ENCODE measurements at regions not wholly inside any gene's neighbourhood (a gene's known extent, or its start where the extent isn't known, plus 50 kb on each side); places are given as distances from the start of the nearest gene placed in this dataset.

DNA sequence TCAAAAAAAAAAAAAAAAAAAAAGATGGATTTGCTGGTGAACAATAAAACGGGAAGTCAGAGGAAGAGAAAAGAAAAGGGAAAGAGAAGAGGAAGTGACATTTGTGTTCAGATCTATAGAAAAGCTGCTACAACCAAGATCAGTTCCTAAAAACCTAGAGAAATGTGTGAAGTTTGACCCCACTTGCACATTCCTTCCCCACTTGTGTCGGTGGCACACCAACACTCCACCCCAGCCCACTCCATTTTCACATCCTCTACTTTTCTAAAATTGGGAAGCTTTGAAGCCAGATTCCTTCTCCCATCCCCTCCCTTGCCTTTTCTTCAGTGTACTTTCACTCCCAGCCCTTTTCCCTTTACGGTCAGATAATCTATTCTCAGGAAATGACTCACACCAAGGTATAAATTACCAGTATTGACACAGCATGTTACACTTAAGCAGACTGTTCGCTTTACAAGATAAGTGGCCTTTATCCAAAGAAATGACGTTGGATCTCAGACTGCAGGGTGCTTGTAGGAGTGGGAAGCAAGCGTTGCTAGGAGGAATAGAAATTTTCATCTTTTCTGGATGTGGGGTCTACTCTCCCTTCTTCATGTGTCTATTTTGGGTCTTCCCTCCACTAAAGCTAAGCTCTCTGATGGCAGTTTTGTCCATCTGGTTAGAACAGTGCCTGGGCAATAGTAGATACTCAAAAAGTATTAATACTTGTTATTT lies 92.5 kb upstream of the ADGRF1 start (continued):
- TF ChIP-seq, protein P1, sequence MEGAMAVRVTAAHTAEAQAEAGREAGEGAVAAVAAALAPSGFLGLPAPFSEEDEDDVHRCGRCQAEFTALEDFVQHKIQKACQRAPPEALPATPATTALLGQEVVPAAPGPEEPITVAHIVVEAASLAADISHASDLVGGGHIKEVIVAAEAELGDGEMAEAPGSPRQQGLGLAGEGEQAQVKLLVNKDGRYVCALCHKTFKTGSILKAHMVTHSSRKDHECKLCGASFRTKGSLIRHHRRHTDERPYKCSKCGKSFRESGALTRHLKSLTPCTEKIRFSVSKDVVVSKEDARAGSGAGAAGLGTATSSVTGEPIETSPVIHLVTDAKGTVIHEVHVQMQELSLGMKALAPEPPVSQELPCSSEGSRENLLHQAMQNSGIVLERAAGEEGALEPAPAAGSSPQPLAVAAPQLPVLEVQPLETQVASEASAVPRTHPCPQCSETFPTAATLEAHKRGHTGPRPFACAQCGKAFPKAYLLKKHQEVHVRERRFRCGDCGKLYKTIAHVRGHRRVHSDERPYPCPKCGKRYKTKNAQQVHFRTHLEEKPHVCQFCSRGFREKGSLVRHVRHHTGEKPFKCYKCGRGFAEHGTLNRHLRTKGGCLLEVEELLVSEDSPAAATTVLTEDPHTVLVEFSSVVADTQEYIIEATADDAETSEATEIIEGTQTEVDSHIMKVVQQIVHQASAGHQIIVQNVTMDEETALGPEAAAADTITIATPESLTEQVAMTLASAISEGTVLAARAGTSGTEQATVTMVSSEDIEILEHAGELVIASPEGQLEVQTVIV (CRISPR knock-in tag; IDR thresholded peaks at IDR 0.05; ENCODE audit: borderline replicate concordance) = no peak
- TF ChIP-seq PHF21A (IDR thresholded peaks at IDR 0.05; ENCODE audit: borderline replicate concordance, low read depth) (peak; percentile 88), RNF2 (IDR thresholded peaks at IDR 0.05) (peak; percentile 80; the same call in 1 of the 2 replicates), GATAD2B (IDR thresholded peaks at IDR 0.05; ENCODE audit: borderline replicate concordance) (peak; percentile 99), ZFPM2 (CRISPR knock-in tag; IDR thresholded peaks at IDR 0.05) (no peak), SAFB (IDR thresholded peaks at IDR 0.05; ENCODE audit: borderline replicate concordance, low read depth, low read length) (no peak), JUND (IDR thresholded peaks at IDR 0.05; ENCODE audit: borderline replicate concordance, low read depth, low read length) (peak; percentile 100), JUND (tag; IDR thresholded peaks at IDR 0.05; ENCODE audit: borderline replicate concordance, low read depth, low read length) (peak; percentile 100; the same call in 2 of the 3 replicates), PHF8 (IDR thresholded peaks at IDR 0.05; ENCODE audit: borderline replicate concordance, low read length) (0 out of 2 replicates have a peak, but pooled peaks have one; percentile 16), MEF2D (tag; conservative IDR thresholded peaks at IDR 0.05; ENCODE audit: low read depth) (peak; percentile 84), NUFIP1 (IDR thresholded peaks at IDR 0.05; ENCODE audit: partially characterized antibody) (no peak), ZNF561 (CRISPR knock-in tag; conservative IDR thresholded peaks at IDR 0.05) (no peak), HNRNPL (IDR thresholded peaks at IDR 0.05; ENCODE audit: low read depth, low read length) (no peak), SP1 (CRISPR knock-in tag; IDR thresholded peaks at IDR 0.05) (peak; percentile 53; the same call in 1 of the 2 replicates), CCNT2 (IDR thresholded peaks at IDR 0.05; ENCODE audit: borderline replicate concordance, extremely low read depth, insufficient read length, low read depth, low read length) (peak; percentile 89)
- TF ChIP-seq, protein P2, sequence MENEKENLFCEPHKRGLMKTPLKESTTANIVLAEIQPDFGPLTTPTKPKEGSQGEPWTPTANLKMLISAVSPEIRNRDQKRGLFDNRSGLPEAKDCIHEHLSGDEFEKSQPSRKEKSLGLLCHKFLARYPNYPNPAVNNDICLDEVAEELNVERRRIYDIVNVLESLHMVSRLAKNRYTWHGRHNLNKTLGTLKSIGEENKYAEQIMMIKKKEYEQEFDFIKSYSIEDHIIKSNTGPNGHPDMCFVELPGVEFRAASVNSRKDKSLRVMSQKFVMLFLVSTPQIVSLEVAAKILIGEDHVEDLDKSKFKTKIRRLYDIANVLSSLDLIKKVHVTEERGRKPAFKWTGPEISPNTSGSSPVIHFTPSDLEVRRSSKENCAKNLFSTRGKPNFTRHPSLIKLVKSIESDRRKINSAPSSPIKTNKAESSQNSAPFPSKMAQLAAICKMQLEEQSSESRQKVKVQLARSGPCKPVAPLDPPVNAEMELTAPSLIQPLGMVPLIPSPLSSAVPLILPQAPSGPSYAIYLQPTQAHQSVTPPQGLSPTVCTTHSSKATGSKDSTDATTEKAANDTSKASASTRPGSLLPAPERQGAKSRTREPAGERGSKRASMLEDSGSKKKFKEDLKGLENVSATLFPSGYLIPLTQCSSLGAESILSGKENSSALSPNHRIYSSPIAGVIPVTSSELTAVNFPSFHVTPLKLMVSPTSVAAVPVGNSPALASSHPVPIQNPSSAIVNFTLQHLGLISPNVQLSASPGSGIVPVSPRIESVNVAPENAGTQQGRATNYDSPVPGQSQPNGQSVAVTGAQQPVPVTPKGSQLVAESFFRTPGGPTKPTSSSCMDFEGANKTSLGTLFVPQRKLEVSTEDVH (IDR thresholded peaks at IDR 0.05; ENCODE audit: low read depth, partially characterized antibody) = no peak
- TF ChIP-seq, protein P3, sequence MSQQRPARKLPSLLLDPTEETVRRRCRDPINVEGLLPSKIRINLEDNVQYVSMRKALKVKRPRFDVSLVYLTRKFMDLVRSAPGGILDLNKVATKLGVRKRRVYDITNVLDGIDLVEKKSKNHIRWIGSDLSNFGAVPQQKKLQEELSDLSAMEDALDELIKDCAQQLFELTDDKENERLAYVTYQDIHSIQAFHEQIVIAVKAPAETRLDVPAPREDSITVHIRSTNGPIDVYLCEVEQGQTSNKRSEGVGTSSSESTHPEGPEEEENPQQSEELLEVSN (IDR thresholded peaks at IDR 0.05; ENCODE audit: borderline replicate concordance in 1 of 2, extremely low read depth in 1 of 2, insufficient read depth in 1 of 2, insufficient read length in 1 of 2, low read depth in 1 of 2, low read length in 1 of 2, poor library complexity in 1 of 2, severe bottlenecking in 1 of 2) = no peak
